HCT116 (cell line): ENCODE measurements at regions not wholly inside any gene's neighbourhood (a gene's known extent, or its start where the extent isn't known, plus 50 kb on each side); places are given as distances from the start of the nearest gene placed in this dataset.

Experiments used
- ATAC-seq: fragments of 200-7000 bp; cut with Tn5 transposase; 2 replicates; pipeline ENCODE4 v1.9.1; 2020; ENCODE audit warnings: mild to moderate bottlenecking, moderate library complexity
- BruUV-seq: library from RNA; stranded (reverse); fragments of 400-500 nt; replicated peaks from 2 replicates; lab custom pipeline; 2021; lab: Mats Ljungman, UMichigan
- CTCF ChIA-PET: fragments of 300-600 bp; sonication (Branson Sonifier 250); formaldehyde crosslinking; loops from one replicate; lab custom pipeline; 2021; ENCODE audit warnings: antibody characterized with exemption; lab: Charles Lee
- POLR2A ChIA-PET: fragments of 300-600, 350-600 bp; sonication (Branson Sonifier 250); formaldehyde crosslinking; loops from one replicate; lab custom pipeline; 2021; ENCODE audit warnings: antibody characterized with exemption; lab: Charles Lee
- RAD21 ChIA-PET, 2 experiments: fragments of 300-600 bp; sonication (Branson Sonifier 250); formaldehyde crosslinking; loops; one replicate each; lab custom pipeline; 2023; ENCODE audit warnings: low total read pairs in 2 of 2; ENCODE audit not compliant: uncharacterized antibody in 2 of 2, unreplicated experiment in 2 of 2, low non-redundant PET in 1 of 2; lab: Charles Lee
- DNase-seq: peaks from one replicate; pipeline ENCODE4 v3.0.0-alpha.2; 2010; ENCODE audit warnings: low read depth, low spot score
- H2AFZ ChIP-seq: fragments of 200-600 bp; shearing (Covaris generic), sonication (generic); 2 replicates; pipeline ENCODE4 v1.6.1; 2017; ENCODE audit warnings: low read depth, mixed run types, mixed read lengths, antibody characterized with exemption, low read length; ENCODE audit not compliant: poor library complexity, severe bottlenecking
- H3K27ac ChIP-seq: 2 replicates; pipeline ENCODE4 v1.5.1; 2012; ENCODE audit warnings: low read depth, low read length
- H3K27me3 ChIP-seq: fragments of 200-600 bp; sonication (generic); 2 replicates; pipeline ENCODE4 v1.6.1; 2016; ENCODE audit warnings: mixed run types, low read length, mixed read lengths; ENCODE audit not compliant: insufficient read depth
- H3K36me3 ChIP-seq, 2 experiments: fragments of 200-500 bp in 1 of 2; fragments of 200-600 bp in 1 of 2; sonication (Bioruptor generic) in 1 of 2; sonication (generic) in 1 of 2; 2 replicates each; pipeline versions ENCODE4 v1.5.1 to v1.6.1; 2014 to 2016; ENCODE audit warnings: low read length in 2 of 2, inconsistent platforms in 1 of 2, mixed read lengths in 1 of 2, mixed run types in 1 of 2; ENCODE audit not compliant: insufficient read depth in 2 of 2, control insufficient read depth in 1 of 2
- H3K4me1 ChIP-seq, 2 experiments: fragments of 200-600 bp in 1 of 2; sonication (generic) in 1 of 2; 2 replicates each; pipeline versions ENCODE4 v1.5.1 to v1.6.1; 2012 to 2017; ENCODE audit warnings: low read length in 2 of 2, inconsistent platforms in 1 of 2, mild to moderate bottlenecking in 1 of 2, mixed read lengths in 1 of 2, mixed run types in 1 of 2, moderate library complexity in 1 of 2; ENCODE audit not compliant: insufficient read depth in 2 of 2, control insufficient read depth in 1 of 2
- H3K4me2 ChIP-seq: fragments of 200-600 bp; sonication (generic); 2 replicates; pipeline ENCODE4 v1.6.1; 2017; ENCODE audit warnings: mixed run types, low read length, mixed read lengths
- H3K4me3 ChIP-seq, 2 experiments: fragments of 200-600 bp in 1 of 2; sonication (generic) in 1 of 2; replicated peaks in 1 of 2; 2 replicates each; pipeline ENCODE4 v1.5.1; 2011 to 2016; ENCODE audit warnings: low read length in 2 of 2, control low read depth in 1 of 2, low read depth in 1 of 2, mild to moderate bottlenecking in 1 of 2, mixed read lengths in 1 of 2, mixed run types in 1 of 2
- H3K79me2 ChIP-seq: fragments of 200-600 bp; sonication (generic); 2 replicates; pipeline ENCODE4 v1.6.1; 2017; ENCODE audit warnings: mild to moderate bottlenecking, mixed run types, low read length, moderate library complexity, mixed read lengths; ENCODE audit not compliant: insufficient read depth
- H3K9ac ChIP-seq: fragments of 200-600 bp; sonication (generic); 2 replicates; pipeline ENCODE4 v1.6.1; 2016; ENCODE audit warnings: low read length, mixed read lengths
- H3K9me2 ChIP-seq: fragments of 200-600 bp; sonication (generic), shearing (Covaris generic); 2 replicates; pipeline ENCODE4 v1.6.1; 2017; ENCODE audit warnings: mixed run types, mild to moderate bottlenecking, moderate library complexity; ENCODE audit not compliant: insufficient read depth
- H3K9me3 ChIP-seq, 2 experiments: fragments of 200-500 bp in 1 of 2; fragments of 200-600 bp in 1 of 2; sonication (Bioruptor generic) in 1 of 2; sonication (generic) in 1 of 2; 2 replicates each; pipeline ENCODE4 v1.6.1; 2014 to 2017; ENCODE audit warnings: low read length in 2 of 2, mixed read lengths in 2 of 2, inconsistent platforms in 1 of 2, low read depth in 1 of 2, mild to moderate bottlenecking in 1 of 2, mixed run types in 1 of 2, moderate library complexity in 1 of 2; ENCODE audit not compliant: control insufficient read depth in 1 of 2, insufficient read depth in 1 of 2
- H4K20me1 ChIP-seq: fragments of 200-600 bp; sonication (generic), shearing (Covaris generic); 2 replicates; pipeline ENCODE4 v1.6.1; 2017; ENCODE audit warnings: mixed run types, mild to moderate bottlenecking, moderate library complexity; ENCODE audit not compliant: insufficient read depth
- CBX3 ChIP-seq: IDR thresholded peaks from 2 replicates; pipeline ENCODE4 v1.6.1; 2012; ENCODE audit warnings: low read depth
- CEBPB ChIP-seq: IDR thresholded peaks from 2 replicates; pipeline ENCODE4 v1.6.1; 2012; ENCODE audit warnings: low read depth
- ELF1 ChIP-seq: IDR thresholded peaks from 2 replicates; pipeline ENCODE4 v1.6.1; 2012; ENCODE audit warnings: low read depth, borderline replicate concordance
- EZH2 ChIP-seq: fragments of 200-600 bp; sonication (generic); IDR thresholded peaks from 2 replicates; pipeline ENCODE4 v1.6.1; 2017; ENCODE audit warnings: antibody characterized with exemption, mixed run types
- EZH2phosphoT487 ChIP-seq: fragments of 200-600 bp; IDR thresholded peaks from 2 replicates; pipeline ENCODE4 v1.6.1; 2018; ENCODE audit warnings: antibody characterized with exemption, borderline replicate concordance
- FOSL1 ChIP-seq: IDR thresholded peaks from 2 replicates; pipeline ENCODE4 v1.6.1; 2012; ENCODE audit warnings: low read depth
- POLR2A ChIP-seq: IDR thresholded peaks from 2 replicates; pipeline ENCODE4 v1.7.0; 2011; ENCODE audit warnings: borderline replicate concordance; ENCODE audit not compliant: insufficient read depth, insufficient read length; ENCODE audit errors: extremely low read depth
- SIN3A ChIP-seq: IDR thresholded peaks from 2 replicates; pipeline ENCODE4 v1.6.1; 2012; ENCODE audit warnings: low read depth
- SP1 ChIP-seq: IDR thresholded peaks from 2 replicates; pipeline ENCODE4 v1.6.1; 2012; ENCODE audit warnings: low read depth
- SRF ChIP-seq: IDR thresholded peaks from 2 replicates; pipeline ENCODE4 v1.6.1; 2012; ENCODE audit warnings: low read depth
- YY1 ChIP-seq: IDR thresholded peaks from 2 replicates; pipeline ENCODE4 v1.6.1; 2011; ENCODE audit warnings: low read length, low read depth, moderate library complexity, mild to moderate bottlenecking; ENCODE audit not compliant: insufficient replicate concordance; ENCODE audit errors: extremely low read depth
- ZBTB33 ChIP-seq: IDR thresholded peaks from 2 replicates; pipeline ENCODE4 v1.6.1; 2011; ENCODE audit warnings: mild to moderate bottlenecking, low read length, moderate library complexity; ENCODE audit not compliant: insufficient replicate concordance; ENCODE audit errors: extremely low read depth
- ZFX ChIP-seq: fragments of 450-650 bp; IDR thresholded peaks from 2 replicates; pipeline ENCODE4 v1.6.1; 2017
- ZNF274 ChIP-seq: fragments of 200-500 bp; sonication (Bioruptor generic); IDR thresholded peaks from 2 replicates; pipeline ENCODE4 v1.6.1; 2014; ENCODE audit warnings: mild to moderate bottlenecking, low read depth, low read length, inconsistent platforms
- intact Hi-C: fragments of 100-400 bp; cut with micrococcal nuclease; formaldehyde crosslinking; loops from 2 replicates; pipeline ENCODE4 v1.10.0; 2022
- TF ChIP-seq, protein P1 (sequence below): IDR thresholded peaks from 2 replicates; pipeline ENCODE4 v1.6.1; 2012; ENCODE audit warnings: low read depth
- TF ChIP-seq, protein P2 (sequence below): IDR thresholded peaks from 2 replicates; pipeline ENCODE4 v1.6.1; 2012
- TF ChIP-seq, protein P3 (sequence below): IDR thresholded peaks from 2 replicates; pipeline ENCODE4 v1.6.1; 2012

- TF ChIP-seq ZNF274 = no peak
- no peak for TF ChIP-seq CBX3
These were observed 666.7 kb upstream of the ADAMTS5 start (continued) for GRCh38 chr21:27633631-27634030.

GRCh38 chr21:27631471-27631870 is 664.6 kb upstream of the ADAMTS5 start:
- POLR2A ChIA-PET = no interaction called here
- H4K20me1 ChIP-seq = no peaks in the 10 kb centered on the region
- no peaks in the 10 kb centered on the region for H3K27me3 ChIP-seq
- H2AFZ ChIP-seq = no peak overlapping the region
- no peak overlapping the region for H3K9ac ChIP-seq
- no peak overlapping the region for H3K27ac ChIP-seq
- peaks cover 14 to 20% of the 10 kb centered on the region in 2 experiments for H3K9me3 ChIP-seq
- ATAC-seq (no peak), DNase-seq (no peak)
- no peak overlapping the region for H3K4me2 ChIP-seq
- intact Hi-C loops = no loop called here
- no peak overlapping the region for H3K4me3 ChIP-seq
- BruUV-seq = no TSS peak
- CTCF ChIA-PET = no interaction called here
- RAD21 ChIA-PET = no interaction called here
- no peaks in the 10 kb centered on the region for H3K79me2 ChIP-seq
- TF ChIP-seq SP1 = no peak
- TF ChIP-seq EZH2 = no peak
- TF ChIP-seq SRF = no peak
- TF ChIP-seq CEBPB = no peak
- TF ChIP-seq ELF1 = no peak
- TF ChIP-seq SIN3A = no peak
- no peak for TF ChIP-seq ZFX
- TF ChIP-seq ZBTB33 = no peak
- TF ChIP-seq, protein P1, sequence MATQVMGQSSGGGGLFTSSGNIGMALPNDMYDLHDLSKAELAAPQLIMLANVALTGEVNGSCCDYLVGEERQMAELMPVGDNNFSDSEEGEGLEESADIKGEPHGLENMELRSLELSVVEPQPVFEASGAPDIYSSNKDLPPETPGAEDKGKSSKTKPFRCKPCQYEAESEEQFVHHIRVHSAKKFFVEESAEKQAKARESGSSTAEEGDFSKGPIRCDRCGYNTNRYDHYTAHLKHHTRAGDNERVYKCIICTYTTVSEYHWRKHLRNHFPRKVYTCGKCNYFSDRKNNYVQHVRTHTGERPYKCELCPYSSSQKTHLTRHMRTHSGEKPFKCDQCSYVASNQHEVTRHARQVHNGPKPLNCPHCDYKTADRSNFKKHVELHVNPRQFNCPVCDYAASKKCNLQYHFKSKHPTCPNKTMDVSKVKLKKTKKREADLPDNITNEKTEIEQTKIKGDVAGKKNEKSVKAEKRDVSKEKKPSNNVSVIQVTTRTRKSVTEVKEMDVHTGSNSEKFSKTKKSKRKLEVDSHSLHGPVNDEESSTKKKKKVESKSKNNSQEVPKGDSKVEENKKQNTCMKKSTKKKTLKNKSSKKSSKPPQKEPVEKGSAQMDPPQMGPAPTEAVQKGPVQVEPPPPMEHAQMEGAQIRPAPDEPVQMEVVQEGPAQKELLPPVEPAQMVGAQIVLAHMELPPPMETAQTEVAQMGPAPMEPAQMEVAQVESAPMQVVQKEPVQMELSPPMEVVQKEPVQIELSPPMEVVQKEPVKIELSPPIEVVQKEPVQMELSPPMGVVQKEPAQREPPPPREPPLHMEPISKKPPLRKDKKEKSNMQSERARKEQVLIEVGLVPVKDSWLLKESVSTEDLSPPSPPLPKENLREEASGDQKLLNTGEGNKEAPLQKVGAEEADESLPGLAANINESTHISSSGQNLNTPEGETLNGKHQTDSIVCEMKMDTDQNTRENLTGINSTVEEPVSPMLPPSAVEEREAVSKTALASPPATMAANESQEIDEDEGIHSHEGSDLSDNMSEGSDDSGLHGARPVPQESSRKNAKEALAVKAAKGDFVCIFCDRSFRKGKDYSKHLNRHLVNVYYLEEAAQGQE = no peak
- TF ChIP-seq EZH2phosphoT487 = no peak
- TF ChIP-seq, protein P2, sequence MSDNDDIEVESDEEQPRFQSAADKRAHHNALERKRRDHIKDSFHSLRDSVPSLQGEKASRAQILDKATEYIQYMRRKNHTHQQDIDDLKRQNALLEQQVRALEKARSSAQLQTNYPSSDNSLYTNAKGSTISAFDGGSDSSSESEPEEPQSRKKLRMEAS = no peak
- TF ChIP-seq POLR2A = no peak
- TF ChIP-seq FOSL1 = no peak
- TF ChIP-seq, protein P3, sequence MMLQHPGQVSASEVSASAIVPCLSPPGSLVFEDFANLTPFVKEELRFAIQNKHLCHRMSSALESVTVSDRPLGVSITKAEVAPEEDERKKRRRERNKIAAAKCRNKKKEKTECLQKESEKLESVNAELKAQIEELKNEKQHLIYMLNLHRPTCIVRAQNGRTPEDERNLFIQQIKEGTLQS = no peak
- no peak for TF ChIP-seq CBX3
- TF ChIP-seq YY1 = no peak
- no peak for TF ChIP-seq ZNF274
- TF ChIP-seq, all 23 proteins: peak for 0
- Histone ChIP-seq H3K4me1 (no peaks in the 10 kb centered on the region), H3K9me2 (no peaks in the 10 kb centered on the region), H3K36me3 (no peaks in the 10 kb centered on the region)
